ENCODE measurements at regions not wholly inside any gene's neighbourhood (a gene's known extent, or its start where the extent isn't known, plus 50 kb on each side); places are given as distances from the start of the nearest gene placed in this dataset.

GRCh38 chr17:73698966-73699365 lies 54.7 kb upstream of the SDK2 start:
- Histone ChIP-seq H3K36me3 (no peaks in the 10 kb centered on the region), H3K27ac (no peak overlapping the region), H3K4me3 (no peak overlapping the region), H3K9me3 (peaks cover 0 to 6% (median 0%) of the 10 kb centered on the region in 11 donors), H3K27me3 (peaks cover 0 to 22% (median 7%) of the 10 kb centered on the region in 7 donors), H3K4me1 (no peaks in the 10 kb centered on the region)
- no peak for TF ChIP-seq CTCF (IDR thresholded peaks at IDR 0.05)
- intact Hi-C loops (cut with DNase I), result no loop called here
- 74 to 80% methylated on average over 5 of the region's 5 CpGs for WGBS, 2 donors
- DNase-seq, result no peak
- no peak for ATAC-seq

- Histone ChIP-seq H3K27me3 (peaks cover 0 to 28% (median 17%) of the 10 kb centered on the region in 7 donors), H3K27ac (no peak overlapping the region), H3K4me3 (no peak overlapping the region), H3K36me3 (no peaks in the 10 kb centered on the region), H3K9me3 (peaks cover 0 to 6% (median 0%) of the 10 kb centered on the region in 11 donors), H3K4me1 (no peaks in the 10 kb centered on the region)
- TF ChIP-seq CTCF (IDR thresholded peaks at IDR 0.05), result no peak
- DNase-seq (no peak), ATAC-seq (no peak)
- 77 to 81% methylated on average over 8 of the region's 8 CpGs for WGBS, 2 donors
- intact Hi-C loops (cut with DNase I), result loop anchor here in 1 of 10 donors (10.0 kb wide), 1 partner anchor 267 kb away; no protein-coding TSS in a partner anchor
Measured at GRCh38 chr17:73701701-73702100, 57.5 kb upstream of the SDK2 start.

GRCh38 chr17:73703192-73703591 lies 58.9 kb upstream of the SDK2 start:
- ATAC-seq (no peak), DNase-seq (no peak)
- peaks cover 0 to 36% (median 17%) of the 10 kb centered on the region in 7 donors for H3K27me3 ChIP-seq
- H3K27ac ChIP-seq, result no peak overlapping the region
- no peak for TF ChIP-seq CTCF (IDR thresholded peaks at IDR 0.05)
- H3K36me3 ChIP-seq, result no peaks in the 10 kb centered on the region
- intact Hi-C loops (cut with DNase I), result loop anchor here in 1 of 10 donors (10.0 kb wide), 1 partner anchor 268 kb away; no protein-coding TSS in a partner anchor
- no peak overlapping the region for H3K4me3 ChIP-seq
- H3K4me1 ChIP-seq, result no peaks in the 10 kb centered on the region
- peaks cover 0 to 12% (median 0%) of the 10 kb centered on the region in 11 donors for H3K9me3 ChIP-seq
- 71 to 75% methylated on average over 5 of the region's 5 CpGs for WGBS, 2 donors

- Histone ChIP-seq H3K36me3 (no peaks in the 10 kb centered on the region), H3K4me1 (no peaks in the 10 kb centered on the region), H3K4me3 (no peak overlapping the region), H3K27ac (no peak overlapping the region), H3K9me3 (peaks cover 0 to 12% (median 0%) of the 10 kb centered on the region in 11 donors), H3K27me3 (peaks cover 0 to 36% (median 16%) of the 10 kb centered on the region in 7 donors)
- ATAC-seq, result no peak
- intact Hi-C loops (cut with DNase I), result loop anchor here in 1 of 10 donors (10.0 kb wide), 1 partner anchor 269 kb away; no protein-coding TSS in a partner anchor
- no peak for DNase-seq
- TF ChIP-seq CTCF (IDR thresholded peaks at IDR 0.05), result no peak
- 75 to 76% methylated on average over 2 of the region's 2 CpGs for WGBS, 2 donors
Measured at GRCh38 chr17:73703917-73704316, 59.7 kb upstream of the SDK2 start.
